HG03521 (cell line): ENCODE measurements at regions not wholly inside any gene's neighbourhood (a gene's known extent, or its start where the extent isn't known, plus 50 kb on each side); places are given as distances from the start of the nearest gene placed in this dataset.
"Not testable (repeated sequence)": the region's sequence is repeated elsewhere in the genome, so short reads cannot be mapped to it uniquely, and the experiment has no call there.

ENCODE experiments used
- ATAC-seq: cut with Tn5 transposase; IDR thresholded peaks from one replicate; pipeline ENCODE4 v1.9.1; 2021; ENCODE audit warnings: mild to moderate bottlenecking, moderate library complexity; ENCODE audit not compliant: unreplicated experiment

DNA sequence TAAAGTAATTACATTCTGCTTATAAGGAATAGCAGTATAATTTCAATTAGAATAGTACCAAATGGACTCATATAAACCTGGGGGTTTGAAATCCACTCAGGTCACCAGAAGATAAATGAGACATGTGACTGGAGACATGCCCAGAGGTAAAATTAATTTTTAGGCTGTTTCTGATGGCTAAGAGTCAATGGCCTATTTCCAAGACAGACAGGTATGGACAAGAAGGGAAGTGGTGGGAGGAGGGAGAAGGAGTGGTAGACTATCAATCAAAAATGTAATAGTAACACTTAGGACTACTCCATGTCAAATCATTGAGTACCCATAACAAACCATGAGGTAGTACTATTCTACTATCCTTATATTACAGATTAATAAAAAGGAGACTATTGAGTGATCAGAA lies 544.0 kb downstream of the GALC start:
- ATAC-seq, result no peak

DNA sequence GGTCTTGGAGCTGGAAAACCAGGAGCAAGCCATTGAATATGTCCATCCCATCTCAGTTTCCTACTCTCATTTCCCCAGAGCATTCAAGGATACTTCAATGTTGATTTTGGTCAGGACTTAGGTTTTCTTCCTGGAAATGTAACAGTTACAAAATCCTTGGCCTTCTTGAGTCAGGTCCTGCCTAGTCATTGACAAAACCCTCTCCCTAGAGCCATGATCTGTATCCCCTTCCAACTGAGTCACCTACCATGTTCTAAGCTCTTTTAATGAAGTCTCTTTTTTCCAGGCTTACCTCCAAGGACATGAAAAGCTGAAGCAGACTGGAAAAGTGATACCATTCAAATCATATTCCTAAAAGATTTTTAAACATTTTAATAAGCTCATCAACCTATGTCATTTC lies 549.2 kb downstream of the GALC start:
- ATAC-seq, result no peak

DNA sequence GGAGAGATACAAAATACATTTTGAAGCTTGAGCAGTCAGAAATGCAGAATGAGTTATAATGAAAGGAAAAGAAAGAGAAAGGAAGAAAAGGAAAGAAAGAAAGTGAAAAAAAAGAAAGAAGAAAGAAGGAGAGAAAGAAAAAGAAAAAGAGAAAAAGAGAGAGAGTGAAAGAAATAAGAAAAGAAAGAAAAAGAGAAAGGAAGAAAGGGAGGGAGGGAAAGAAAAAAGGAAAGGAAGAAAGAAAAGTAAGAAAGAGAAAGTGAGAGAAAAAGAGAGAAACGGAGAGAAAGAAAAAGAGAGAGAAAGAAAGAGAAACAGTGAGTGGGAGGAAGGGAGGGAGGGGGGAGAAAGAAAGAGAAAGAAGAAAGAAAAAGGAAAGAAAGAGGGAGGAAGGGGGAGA lies 549.9 kb downstream of the GALC start:
- no peak for ATAC-seq

DNA sequence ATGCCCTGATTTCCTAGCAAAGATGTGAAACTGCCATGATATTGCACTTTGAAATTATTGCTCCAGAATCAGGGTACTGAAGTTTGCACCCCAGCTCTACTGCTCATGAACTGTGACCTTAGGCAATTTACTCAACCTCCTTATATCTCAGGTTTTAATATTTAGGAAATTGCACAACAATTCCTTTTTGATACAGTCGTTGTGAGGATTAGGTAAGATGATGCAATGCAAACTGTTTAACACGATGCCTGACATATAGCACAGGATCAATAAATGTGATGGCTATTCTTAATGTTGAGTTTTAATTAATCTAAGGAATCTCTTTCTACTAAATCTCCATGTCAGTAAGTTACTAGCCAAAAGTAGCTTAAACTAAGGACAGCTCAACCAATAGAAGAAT lies 555.8 kb downstream of the GALC start:
- no peak for ATAC-seq

DNA sequence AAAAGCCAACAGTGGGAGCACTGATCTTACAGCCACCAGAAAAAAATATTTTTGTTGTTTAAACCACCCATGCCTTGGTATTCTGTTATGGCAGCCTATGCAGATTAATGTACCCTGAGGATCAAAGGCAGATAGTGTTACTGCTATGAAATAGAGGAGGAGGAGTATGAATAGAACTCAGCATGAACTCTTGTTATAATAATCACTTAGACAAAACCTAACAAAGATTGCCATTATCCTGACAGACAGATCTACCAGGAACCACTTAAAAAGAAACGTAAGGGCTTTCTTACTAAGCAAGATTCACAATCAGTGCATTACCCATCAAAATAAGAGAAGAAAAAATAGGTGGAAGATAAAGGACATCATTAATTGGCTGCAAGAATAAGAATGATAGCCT lies 558.3 kb downstream of the GALC start:
- ATAC-seq, result no peak

DNA sequence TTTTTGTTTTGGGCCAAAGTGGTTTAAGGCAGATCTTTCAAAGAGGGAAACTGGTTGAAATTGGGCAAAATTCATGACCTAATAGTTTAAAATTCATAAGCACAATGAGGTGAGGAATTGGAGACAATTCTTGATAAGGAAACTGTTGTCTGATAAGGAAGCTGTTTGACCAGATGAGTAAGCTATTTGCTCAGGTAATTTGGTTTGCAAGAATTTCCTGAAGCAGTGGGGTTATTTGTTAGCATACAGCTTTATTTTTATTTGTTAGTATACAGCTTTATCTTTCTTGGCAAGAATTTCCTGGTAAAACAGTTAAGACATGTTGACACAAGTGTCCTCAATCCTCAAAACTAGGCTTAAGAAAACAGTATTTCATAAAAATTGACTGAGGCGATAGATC lies 559.0 kb downstream of the GALC start:
- ATAC-seq, result no peak

DNA sequence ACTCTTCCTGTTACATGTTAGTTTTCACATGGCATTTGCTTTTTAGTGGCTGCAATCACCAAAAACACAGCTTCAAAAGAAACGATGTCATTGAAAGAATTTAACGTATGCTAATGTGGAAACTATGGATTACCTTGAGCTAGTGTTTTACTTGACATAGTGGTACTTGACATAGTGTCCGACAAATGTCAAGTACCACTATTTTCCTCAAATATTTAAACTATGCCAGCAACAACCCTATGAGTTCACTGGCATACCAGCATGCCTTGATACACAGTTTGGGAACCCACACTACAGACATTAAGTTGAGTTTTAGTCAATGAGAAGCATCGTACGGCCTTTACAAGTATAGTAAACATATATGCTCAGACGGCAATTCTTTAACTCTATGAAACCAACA lies 560.3 kb downstream of the GALC start:
- ATAC-seq, result no peak

DNA sequence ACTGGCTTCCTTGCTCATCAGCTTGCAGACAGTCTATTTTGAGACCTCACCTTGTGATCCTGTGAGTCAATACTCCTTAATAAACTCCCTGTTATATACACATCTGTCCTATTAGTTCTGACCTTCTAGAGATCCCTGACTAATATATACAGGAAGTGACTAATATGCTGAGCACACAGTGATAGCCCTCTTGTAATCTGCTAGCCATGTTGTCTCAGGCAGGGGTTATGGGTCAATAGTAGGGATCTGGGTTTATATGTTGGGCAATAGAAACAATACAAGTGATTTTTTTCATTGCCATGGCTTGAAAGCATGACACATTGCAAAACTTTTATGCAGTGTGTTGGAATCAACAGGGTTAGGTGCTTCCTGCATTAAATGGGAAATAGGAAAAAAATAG lies 562.2 kb downstream of the GALC start:
- ATAC-seq, result no peak

DNA sequence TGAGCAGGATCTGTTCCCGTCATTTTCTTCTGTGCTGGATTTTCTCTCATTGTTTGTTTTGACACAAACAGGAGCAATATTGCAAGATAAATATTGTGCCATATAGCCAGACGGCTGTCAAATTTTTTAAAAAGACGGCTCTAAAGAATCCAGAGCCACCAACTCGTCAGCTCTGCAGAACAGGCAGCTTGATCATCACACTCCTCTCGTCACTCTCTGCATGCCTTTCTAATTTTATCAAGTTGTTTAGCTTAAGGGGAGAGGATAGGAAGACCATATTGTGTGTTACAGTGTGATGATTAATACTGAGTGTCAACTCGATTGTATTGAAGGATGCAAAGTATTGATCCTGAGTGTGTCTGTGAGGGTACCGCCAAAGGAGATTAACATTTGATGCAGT lies 562.8 kb downstream of the GALC start:
- ATAC-seq, result no peak

DNA sequence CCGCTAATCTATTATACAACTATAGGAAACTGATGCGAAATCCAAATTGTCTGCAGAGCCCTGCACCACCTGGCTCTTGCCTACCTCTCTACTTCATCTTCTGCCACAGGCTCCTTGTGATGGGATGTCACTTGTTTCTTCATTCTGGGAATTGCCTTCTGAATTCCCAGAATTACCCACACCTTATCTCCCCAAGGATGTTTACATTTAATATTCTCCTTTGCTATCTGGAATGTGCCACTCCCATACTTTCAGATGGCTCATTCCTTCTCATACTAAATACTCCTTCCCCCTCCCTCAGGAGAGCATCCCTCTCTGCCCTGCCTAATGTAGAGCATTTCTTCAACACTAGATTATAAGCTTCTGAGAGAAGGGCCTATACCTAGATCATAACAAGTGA lies 573.1 kb downstream of the GALC start:
- ATAC-seq, result no peak

DNA sequence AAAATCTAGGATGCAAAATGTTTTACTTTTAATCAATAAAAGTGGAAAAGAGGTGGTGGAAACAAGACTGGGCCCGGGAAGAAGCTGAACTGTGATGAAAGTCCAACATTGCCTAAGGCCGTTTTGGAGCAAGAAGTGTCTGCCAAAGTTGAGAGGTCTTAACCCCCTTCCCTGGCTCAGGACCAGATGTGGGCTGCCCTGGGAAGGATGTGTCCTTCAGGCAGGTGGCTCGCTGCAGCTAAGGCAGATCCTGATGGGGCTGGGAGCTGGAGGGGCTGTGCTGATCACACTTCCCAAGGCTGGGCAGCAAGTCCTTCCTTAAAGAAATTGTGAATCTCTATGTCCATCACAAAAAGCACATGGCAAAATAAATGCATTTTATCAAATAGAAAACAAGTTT lies 581.6 kb downstream of the GALC start:
- ATAC-seq, result no peak

DNA sequence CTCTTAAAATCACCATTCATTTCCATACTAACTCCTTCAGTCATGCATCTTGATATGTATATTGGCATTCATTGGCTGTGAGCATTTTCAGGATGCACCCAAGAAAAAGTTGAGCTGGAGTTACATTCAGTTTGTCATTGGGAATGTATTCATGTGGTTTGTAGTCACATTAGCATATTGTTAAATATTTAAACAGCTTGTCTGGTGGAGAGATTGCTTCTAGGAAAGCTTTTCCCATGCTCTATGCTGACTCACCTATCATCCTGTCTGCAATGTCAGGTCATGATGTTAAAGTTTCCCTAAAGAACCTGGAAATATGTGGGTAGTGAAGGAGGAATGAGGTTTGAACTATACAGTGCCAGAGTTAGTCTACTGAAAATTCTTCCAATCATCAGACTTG lies 583.6 kb downstream of the GALC start:
- no peak for ATAC-seq

DNA sequence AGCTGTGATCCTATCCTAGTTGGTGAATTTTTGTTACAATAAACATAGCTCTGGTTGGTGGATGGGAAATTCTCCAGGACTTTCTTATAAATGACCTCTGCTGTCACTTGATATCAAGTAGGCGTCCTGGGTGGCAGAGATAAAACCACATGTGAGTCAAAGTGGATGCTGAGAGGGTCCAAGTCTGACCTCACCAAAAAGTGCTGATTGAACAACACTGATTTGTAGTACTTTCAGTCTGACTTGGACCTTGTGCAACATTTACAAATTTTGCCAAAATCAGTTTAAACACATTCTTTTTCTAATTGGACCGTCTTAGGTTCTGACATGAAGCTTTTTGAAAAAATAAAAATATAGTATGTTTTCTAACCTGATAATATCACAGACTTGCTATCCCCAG lies 585.6 kb downstream of the GALC start:
- ATAC-seq, result no peak

DNA sequence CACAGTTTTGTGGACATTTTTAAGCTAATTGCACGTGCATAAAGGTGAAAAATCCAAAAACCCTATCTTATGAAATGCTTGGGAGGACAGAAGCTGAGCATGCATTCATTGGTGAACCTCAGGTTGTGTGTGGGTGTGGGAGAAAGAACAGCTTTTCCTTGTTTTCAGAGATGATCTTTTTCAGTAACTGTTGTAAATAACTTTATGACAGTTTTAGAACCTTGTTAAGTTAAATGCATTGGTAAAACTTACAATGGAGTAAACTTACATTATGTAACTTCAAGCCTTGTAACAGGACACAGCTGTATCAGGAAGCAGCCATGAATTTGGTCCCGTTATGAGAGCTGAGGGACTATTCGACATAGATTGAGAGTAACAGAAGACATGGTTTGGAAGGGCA lies 587.4 kb downstream of the GALC start:
- ATAC-seq, result no peak

DNA sequence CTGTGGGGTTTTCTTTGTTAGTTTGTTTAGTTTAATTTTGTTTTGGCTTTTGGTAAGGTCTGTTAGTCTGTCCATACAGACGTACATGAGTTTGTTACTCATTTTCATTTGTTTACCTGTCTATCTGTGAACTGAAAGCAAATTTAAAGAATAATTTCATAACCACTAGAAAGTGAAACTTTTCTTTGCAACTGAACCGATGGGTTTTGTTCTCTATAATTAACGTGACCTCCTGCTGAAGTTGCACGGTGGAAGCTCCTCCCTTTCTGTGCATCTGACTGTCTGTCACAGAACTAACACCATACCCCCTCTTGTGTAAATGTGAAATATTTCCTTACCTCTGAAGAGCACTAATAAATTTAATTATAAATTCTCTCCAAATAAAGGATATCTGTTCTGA lies 595.5 kb downstream of the GALC start:
- no peak for ATAC-seq

DNA sequence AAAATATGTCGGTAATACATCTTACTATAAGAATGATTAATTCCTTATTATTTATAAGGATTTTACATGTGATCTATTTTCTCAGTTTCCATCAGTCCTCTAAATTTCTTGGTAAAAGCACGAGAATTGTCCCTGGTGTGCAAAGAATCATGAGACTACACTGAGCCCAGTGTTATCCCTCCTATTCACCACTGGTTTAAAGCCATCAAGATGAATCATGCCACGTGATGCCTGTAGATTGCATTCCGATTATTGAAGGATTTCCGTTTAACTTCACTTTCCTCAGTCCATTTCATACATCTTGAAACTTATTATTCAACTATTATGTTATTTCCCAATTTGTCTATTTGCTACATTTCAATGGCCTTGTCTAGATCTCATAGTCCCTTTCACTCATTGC lies 601.9 kb downstream of the GALC start:
- ATAC-seq, result no peak

DNA sequence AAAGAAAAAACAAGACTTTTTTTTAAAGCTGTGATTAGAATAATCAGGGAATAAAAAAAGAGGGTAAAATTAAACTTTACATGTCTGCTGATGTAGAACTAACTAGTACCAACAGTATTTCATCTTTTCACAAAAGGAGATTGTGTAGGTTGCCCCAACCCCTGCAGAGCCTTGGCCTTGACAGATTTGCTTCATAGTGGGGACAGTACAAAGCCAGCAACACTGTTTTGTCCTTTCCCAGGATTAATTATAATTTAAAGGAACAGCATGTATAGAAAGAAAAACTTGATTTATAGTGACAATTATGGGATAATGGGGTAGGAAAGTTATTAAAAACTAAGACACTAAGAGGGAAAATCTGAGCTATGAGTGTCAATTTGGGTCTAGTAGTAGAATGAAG lies 604.0 kb downstream of the GALC start:
- ATAC-seq, result no peak

DNA sequence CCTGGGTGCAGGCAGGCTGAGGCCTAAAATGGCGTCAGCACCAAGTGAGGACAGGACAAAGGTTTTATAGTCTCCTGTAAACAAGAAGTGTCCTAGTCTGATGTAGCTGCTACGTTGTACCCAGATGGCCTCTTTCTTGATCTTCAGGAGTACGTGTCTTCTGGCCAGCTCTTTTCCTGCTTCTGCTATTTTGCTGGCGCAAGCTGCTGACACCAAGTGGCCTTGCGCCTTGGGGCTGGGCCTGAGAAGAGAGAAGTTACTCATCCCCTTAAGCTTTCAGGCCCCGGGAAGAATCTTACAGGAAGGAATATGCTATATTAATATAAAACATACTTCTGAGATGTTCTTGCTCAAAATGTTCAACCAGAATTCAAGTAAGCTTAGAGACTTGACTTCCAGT lies 605.2 kb downstream of the GALC start:
- ATAC-seq, result no peak

DNA sequence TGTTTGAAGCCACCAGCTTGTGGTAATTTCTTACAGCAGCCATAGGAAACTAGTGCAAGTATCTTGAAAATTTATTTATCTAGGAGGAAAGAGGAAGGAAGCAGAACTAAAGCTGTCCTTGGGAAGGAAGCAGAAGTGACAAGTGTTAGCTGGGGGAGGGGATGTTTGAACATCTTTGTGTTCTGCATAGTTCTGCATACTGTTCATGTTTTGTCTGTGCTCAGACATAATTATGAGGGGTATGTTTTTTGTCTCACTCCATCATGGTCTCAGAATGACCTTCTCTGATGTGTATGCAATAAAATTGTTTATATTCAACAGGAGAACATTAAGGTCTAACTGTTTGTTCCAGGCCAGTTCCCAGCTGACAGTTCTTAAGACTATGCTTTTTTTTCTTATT lies 606.5 kb downstream of the GALC start:
- ATAC-seq, result no peak

DNA sequence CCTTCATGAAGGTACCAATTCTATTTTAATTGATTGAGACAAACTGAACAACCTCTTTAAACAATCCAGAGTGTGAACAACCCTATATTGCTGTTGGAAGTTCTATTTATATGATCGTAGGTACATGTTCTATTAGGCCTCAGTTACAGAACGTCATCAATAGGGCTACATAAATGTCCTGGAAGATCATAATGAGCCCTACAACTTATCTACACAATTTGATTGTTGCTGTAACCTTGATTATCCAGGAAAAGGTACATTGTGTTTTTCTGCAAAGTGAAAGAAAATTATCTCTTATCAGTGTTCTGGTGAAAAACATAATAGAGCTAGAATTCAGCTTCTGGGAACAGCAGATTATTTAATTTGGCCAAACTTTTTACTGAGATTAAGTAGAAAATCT lies 612.9 kb downstream of the GALC start:
- no peak for ATAC-seq

DNA sequence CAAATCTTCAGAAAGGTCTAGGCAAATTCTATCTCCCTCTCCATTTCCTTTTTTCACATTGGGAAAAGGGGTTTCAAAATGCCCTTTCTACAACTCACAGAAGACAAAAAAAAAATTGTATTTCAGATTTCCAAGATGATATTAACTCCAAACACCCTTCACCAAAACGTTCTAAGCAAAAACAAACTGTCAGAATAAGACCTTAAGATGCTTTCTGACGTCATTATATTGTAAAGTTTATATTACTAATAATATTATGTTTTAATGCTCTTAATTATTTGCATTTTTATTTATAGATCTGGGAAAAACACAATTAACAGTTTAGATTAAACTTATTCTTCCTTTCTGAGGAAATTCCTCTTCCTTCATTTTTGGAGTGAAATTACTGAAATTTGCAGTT lies 624.2 kb downstream of the GALC start:
- ATAC-seq, result no peak

DNA sequence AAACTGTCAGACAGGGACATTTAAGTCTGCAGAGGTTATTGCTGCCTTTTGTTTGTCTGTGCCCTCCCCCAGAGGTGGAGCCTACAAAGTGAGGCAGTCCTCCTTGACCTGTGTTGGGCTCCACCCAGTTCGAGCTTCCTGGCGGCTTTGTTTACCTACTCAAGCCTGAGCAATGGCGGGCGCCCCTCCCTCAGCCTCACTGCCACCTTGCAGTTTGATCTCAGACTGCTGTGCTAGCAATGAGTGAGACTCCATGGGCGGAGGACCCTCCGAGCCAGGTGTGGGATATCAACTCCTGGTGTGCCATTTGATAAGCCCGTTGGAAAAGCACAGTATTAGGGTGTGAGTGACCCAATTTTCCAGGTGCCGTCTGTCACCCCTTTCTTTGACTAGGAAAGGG lies 632.7 kb downstream of the GALC start:
- ATAC-seq, result not testable (repeated sequence)

DNA sequence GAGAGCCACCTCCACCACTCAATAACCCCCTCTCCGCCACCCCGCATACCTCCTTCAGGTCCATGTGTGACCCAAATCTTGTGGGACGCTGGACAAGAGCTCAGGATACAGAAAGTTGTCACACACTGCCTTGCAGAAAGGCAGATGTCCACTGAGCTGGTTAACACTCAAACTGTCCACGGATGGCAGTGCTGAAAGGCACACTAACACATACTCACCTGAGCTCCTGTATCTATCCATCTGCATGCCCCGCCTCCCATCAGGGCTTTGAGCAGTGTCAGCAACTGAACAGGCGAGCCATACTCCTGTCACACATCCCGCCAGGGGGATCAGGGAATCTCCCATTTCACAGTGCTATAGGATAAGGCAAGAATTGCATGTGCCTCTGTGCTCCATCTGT lies 642.0 kb downstream of the GALC start:
- no peak for ATAC-seq

DNA sequence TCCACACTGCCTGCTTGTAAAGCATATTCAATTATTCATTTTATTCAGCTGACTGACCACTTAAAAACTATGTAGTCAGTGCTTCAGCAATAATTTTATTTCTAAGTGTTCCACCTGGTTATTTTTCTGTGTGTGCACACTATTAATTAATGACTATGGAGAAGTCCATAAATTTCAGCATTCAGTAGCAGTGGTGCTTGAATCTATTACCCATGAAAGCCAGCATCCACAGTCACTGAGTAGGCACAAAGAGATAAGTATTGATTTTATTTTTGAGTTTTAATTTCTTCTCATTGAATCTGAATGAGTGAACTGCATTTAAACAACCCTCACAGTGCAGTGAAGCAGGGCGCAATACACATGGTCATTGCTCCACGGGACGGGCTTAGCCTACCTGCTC lies 643.1 kb downstream of the GALC start:
- ATAC-seq, result no peak
